ENCODE measurements at regions not wholly inside any gene's neighbourhood (a gene's known extent, or its start where the extent isn't known, plus 50 kb on each side); places are given as distances from the start of the nearest gene placed in this dataset.

GRCh38 chr1:81466961-81467360, 333.8 kb upstream of the ADGRL2 start:
- TF ChIP-seq CTCF (conservative IDR thresholded peaks at IDR 0.05; ENCODE audit: low read length) (no peak), EZH2phosphoT487 (IDR thresholded peaks at IDR 0.05; ENCODE audit: borderline replicate concordance, low read depth, low read length) (no peak)
